Skeletal muscle cell (primary cell): ENCODE measurements at regions not wholly inside any gene's neighbourhood (a gene's known extent, or its start where the extent isn't known, plus 50 kb on each side); places are given as distances from the start of the nearest gene placed in this dataset.

Experiments used
- DNase-seq: peaks from one replicate; pipeline ENCODE4 v3.0.0-alpha.2; 2010; ENCODE audit warnings: low read depth
- H3K4me3 ChIP-seq: 2 replicates; pipeline ENCODE4 v1.5.1; 2011; ENCODE audit warnings: low read depth, mild to moderate bottlenecking, control low read depth, low read length, moderate library complexity

- no peak overlapping the region for H3K4me3 ChIP-seq
- no peak for DNase-seq
Observed at GRCh38 chr2:240362826-240363745, 72.4 kb upstream of the GPC1 start.

- H3K4me3 ChIP-seq: no peak overlapping the region
- no peak for DNase-seq
Observed at GRCh38 chr2:240363746-240364581, 71.5 kb upstream of the GPC1 start.

GRCh38 chr2:240364582-240364960, 70.9 kb upstream of the GPC1 start:
- no peak overlapping the region for H3K4me3 ChIP-seq
- DNase-seq: no peak

- no peak overlapping the region for H3K4me3 ChIP-seq
- no peak for DNase-seq
Observed at GRCh38 chr2:240364961-240365775, 70.3 kb upstream of the GPC1 start.

GRCh38 chr2:240365971-240366471, 69.4 kb upstream of the GPC1 start:
- no peak overlapping the region for H3K4me3 ChIP-seq
- no peak for DNase-seq

- DNase-seq: no peak
- no peak overlapping the region for H3K4me3 ChIP-seq
Observed at GRCh38 chr2:240366901-240367300, 68.6 kb upstream of the GPC1 start.

- H3K4me3 ChIP-seq: no peak overlapping the region
- DNase-seq: no peak
Observed at GRCh38 chr2:240367721-240368120, 67.7 kb upstream of the GPC1 start.

- DNase-seq: no peak
- no peak overlapping the region for H3K4me3 ChIP-seq
Observed at GRCh38 chr2:240368781-240369331, 66.6 kb upstream of the GPC1 start.

GRCh38 chr2:240369335-240369734, 66.1 kb upstream of the GPC1 start:
- H3K4me3 ChIP-seq: no peak overlapping the region
- no peak for DNase-seq

GRCh38 chr2:240369801-240370585, 65.5 kb upstream of the GPC1 start:
- no peak overlapping the region for H3K4me3 ChIP-seq
- peak; percentile 70 for DNase-seq

- no peak overlapping the region for H3K4me3 ChIP-seq
- no peak for DNase-seq
Observed at GRCh38 chr2:240371129-240372000, 64.1 kb upstream of the GPC1 start.

GRCh38 chr2:240372101-240372500, 63.4 kb upstream of the GPC1 start:
- no peak for DNase-seq
- H3K4me3 ChIP-seq: no peak overlapping the region

GRCh38 chr2:240373289-240373885, 62.1 kb upstream of the GPC1 start:
- no peak overlapping the region for H3K4me3 ChIP-seq
- DNase-seq: no peak

GRCh38 chr2:240374085-240374907, 61.2 kb upstream of the GPC1 start:
- no peak overlapping the region for H3K4me3 ChIP-seq
- DNase-seq: peak; percentile 38

GRCh38 chr2:240375024-240375645, 60.3 kb upstream of the GPC1 start:
- no peak overlapping the region for H3K4me3 ChIP-seq
- DNase-seq: no peak

GRCh38 chr2:240376739-240377138, 58.7 kb upstream of the GPC1 start:
- H3K4me3 ChIP-seq: no peak overlapping the region
- no peak for DNase-seq
